ENCODE measurements at regions not wholly inside any gene's neighbourhood (a gene's known extent, or its start where the extent isn't known, plus 50 kb on each side); places are given as distances from the start of the nearest gene placed in this dataset.

- TF ChIP-seq, protein P1, sequence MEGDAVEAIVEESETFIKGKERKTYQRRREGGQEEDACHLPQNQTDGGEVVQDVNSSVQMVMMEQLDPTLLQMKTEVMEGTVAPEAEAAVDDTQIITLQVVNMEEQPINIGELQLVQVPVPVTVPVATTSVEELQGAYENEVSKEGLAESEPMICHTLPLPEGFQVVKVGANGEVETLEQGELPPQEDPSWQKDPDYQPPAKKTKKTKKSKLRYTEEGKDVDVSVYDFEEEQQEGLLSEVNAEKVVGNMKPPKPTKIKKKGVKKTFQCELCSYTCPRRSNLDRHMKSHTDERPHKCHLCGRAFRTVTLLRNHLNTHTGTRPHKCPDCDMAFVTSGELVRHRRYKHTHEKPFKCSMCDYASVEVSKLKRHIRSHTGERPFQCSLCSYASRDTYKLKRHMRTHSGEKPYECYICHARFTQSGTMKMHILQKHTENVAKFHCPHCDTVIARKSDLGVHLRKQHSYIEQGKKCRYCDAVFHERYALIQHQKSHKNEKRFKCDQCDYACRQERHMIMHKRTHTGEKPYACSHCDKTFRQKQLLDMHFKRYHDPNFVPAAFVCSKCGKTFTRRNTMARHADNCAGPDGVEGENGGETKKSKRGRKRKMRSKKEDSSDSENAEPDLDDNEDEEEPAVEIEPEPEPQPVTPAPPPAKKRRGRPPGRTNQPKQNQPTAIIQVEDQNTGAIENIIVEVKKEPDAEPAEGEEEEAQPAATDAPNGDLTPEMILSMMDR (IDR thresholded peaks at IDR 0.05; ENCODE audit: insufficient read depth, low read length) = no peak
- TF ChIP-seq SPI1 (IDR thresholded peaks at IDR 0.05; ENCODE audit: borderline replicate concordance, low read depth) (no peak), GABPA (IDR thresholded peaks at IDR 0.05; ENCODE audit: low read depth) (no peak), POLR2AphosphoS5 (IDR thresholded peaks at IDR 0.05; ENCODE audit: low read depth) (no peak)
- TF ChIP-seq, protein P2, sequence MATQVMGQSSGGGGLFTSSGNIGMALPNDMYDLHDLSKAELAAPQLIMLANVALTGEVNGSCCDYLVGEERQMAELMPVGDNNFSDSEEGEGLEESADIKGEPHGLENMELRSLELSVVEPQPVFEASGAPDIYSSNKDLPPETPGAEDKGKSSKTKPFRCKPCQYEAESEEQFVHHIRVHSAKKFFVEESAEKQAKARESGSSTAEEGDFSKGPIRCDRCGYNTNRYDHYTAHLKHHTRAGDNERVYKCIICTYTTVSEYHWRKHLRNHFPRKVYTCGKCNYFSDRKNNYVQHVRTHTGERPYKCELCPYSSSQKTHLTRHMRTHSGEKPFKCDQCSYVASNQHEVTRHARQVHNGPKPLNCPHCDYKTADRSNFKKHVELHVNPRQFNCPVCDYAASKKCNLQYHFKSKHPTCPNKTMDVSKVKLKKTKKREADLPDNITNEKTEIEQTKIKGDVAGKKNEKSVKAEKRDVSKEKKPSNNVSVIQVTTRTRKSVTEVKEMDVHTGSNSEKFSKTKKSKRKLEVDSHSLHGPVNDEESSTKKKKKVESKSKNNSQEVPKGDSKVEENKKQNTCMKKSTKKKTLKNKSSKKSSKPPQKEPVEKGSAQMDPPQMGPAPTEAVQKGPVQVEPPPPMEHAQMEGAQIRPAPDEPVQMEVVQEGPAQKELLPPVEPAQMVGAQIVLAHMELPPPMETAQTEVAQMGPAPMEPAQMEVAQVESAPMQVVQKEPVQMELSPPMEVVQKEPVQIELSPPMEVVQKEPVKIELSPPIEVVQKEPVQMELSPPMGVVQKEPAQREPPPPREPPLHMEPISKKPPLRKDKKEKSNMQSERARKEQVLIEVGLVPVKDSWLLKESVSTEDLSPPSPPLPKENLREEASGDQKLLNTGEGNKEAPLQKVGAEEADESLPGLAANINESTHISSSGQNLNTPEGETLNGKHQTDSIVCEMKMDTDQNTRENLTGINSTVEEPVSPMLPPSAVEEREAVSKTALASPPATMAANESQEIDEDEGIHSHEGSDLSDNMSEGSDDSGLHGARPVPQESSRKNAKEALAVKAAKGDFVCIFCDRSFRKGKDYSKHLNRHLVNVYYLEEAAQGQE (IDR thresholded peaks at IDR 0.05; ENCODE audit: insufficient replicate concordance, low read depth) = no peak
- no peak overlapping the region for H3K27ac ChIP-seq (replicated peaks)
- no peak for DNase-seq (ENCODE audit: low read depth in 1 of 2, low spot score in 1 of 2)
- H3K4me3 ChIP-seq (replicated peaks; ENCODE audit: insufficient read depth, low read length) = no peak overlapping the region
- H3K27me3 ChIP-seq (ENCODE audit: insufficient read depth, poor library complexity, severe bottlenecking) = no peaks in the 10 kb centered on the region
Observed at GRCh38 chr12:124372831-124373230, 77.9 kb downstream of the RFLNA start.

DNA sequence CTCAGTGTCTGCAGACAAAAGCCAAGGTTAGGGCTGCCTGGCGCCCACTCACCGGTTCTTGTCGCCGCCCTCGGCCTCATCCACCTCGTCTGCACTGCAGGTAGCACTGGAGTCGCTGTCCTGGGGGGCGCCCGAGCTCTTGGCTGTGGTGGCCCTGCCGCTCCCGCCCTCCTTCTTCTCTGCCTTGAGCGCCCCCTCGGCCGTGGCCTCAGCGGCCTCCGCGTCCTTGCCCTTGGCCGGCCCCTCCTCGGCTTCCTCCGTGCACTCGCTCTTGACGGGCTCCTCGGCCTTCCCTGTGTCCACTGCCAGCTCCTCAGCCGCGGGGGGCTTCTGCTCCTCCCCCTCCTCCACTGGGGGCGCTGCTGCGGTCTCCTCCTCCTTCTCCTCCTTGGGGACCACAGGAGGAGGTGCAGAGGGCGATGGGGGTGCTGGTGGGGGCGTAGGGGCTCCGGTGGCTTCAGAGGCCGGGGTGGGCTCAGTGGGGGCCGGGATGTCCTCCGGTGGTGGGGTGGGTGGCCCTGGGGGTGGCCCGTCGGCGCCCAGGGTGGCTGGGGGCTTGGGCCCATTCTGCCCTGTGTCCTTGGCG, 77.2 kb downstream of the RFLNA start:
- TF ChIP-seq, protein P1 (IDR thresholded peaks at IDR 0.05; ENCODE audit: insufficient read depth, low read length) = no peak
- no peak overlapping the region for H3K4me3 ChIP-seq (replicated peaks; ENCODE audit: insufficient read depth, low read length)
- DNase-seq (ENCODE audit: low read depth in 1 of 2, low spot score in 1 of 2) = no peak
- H3K27me3 ChIP-seq (ENCODE audit: insufficient read depth, poor library complexity, severe bottlenecking) = no peaks in the 10 kb centered on the region
- H3K27ac ChIP-seq (replicated peaks) = no peak overlapping the region

DNA sequence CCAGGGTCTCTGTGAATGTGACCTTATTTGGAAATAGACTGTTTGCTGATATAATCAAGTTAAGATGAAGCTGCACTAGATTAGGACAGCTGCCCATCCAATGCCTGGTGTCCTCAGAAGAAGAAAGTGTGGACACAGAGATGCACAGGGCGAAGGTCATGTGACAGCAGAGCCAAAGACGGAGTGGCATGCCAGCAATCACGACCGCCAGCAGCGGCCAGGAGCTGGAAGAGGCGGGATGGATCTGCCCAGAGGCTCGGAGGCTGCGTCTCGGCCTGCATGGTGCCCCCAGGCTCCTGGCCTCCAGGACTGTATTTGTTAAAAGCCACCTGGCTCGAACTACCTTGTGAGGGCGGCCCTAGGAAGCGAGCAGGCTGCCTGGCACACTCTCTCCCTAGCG, 76.5 kb downstream of the RFLNA start:
- TF ChIP-seq, protein P1 (IDR thresholded peaks at IDR 0.05; ENCODE audit: insufficient read depth, low read length) = no peak
- TF ChIP-seq POLR2AphosphoS5 (IDR thresholded peaks at IDR 0.05; ENCODE audit: low read depth) = no peak
- TF ChIP-seq SPI1 (IDR thresholded peaks at IDR 0.05; ENCODE audit: borderline replicate concordance, low read depth) = no peak
- TF ChIP-seq, protein P2 (IDR thresholded peaks at IDR 0.05; ENCODE audit: insufficient replicate concordance, low read depth) = no peak
- TF ChIP-seq GABPA (IDR thresholded peaks at IDR 0.05; ENCODE audit: low read depth) = no peak
- Histone ChIP-seq H3K27ac (replicated peaks) (no peak overlapping the region), H3K27me3 (ENCODE audit: insufficient read depth, poor library complexity, severe bottlenecking) (no peaks in the 10 kb centered on the region), H3K4me3 (replicated peaks; ENCODE audit: insufficient read depth, low read length) (no peak overlapping the region)
- DNase-seq (ENCODE audit: low read depth in 1 of 2, low spot score in 1 of 2) = no peak

DNA sequence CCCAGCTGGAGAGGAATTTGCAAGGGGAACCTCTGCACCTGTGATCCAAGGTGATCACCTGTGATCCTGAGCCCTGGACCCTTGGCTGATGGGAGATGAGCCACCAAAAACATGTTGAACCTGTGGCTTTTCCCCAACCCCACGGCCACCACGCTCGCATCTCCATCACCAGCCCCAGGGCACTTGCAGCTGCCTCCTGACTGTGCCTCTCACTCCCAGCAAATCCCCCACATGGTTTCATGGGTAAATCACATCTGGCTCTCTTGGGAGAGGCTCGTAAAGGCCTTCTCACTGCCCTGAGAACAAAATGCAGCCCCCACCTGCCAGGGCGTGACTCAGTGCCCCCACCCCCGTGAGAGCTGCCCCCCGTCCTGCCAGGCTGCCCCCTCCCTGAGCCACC, 76.0 kb downstream of the RFLNA start:
- no peak overlapping the region for H3K4me3 ChIP-seq (replicated peaks; ENCODE audit: insufficient read depth, low read length)
- no peak overlapping the region for H3K27ac ChIP-seq (replicated peaks)
- TF ChIP-seq POLR2AphosphoS5 (IDR thresholded peaks at IDR 0.05; ENCODE audit: low read depth) (no peak), SPI1 (IDR thresholded peaks at IDR 0.05; ENCODE audit: borderline replicate concordance, low read depth) (no peak), GABPA (IDR thresholded peaks at IDR 0.05; ENCODE audit: low read depth) (no peak)
- TF ChIP-seq, protein P1 (IDR thresholded peaks at IDR 0.05; ENCODE audit: insufficient read depth, low read length) = no peak
- TF ChIP-seq, protein P2 (IDR thresholded peaks at IDR 0.05; ENCODE audit: insufficient replicate concordance, low read depth) = no peak
- DNase-seq (ENCODE audit: low read depth in 1 of 2, low spot score in 1 of 2) = no peak
- H3K27me3 ChIP-seq (ENCODE audit: insufficient read depth, poor library complexity, severe bottlenecking) = no peaks in the 10 kb centered on the region

All from HL-60 (cell line).